ENCODE measurements at regions not wholly inside any gene's neighbourhood (a gene's known extent, or its start where the extent isn't known, plus 50 kb on each side); places are given as distances from the start of the nearest gene placed in this dataset.

GRCh38 chrX:38991656-38992440 is 190.6 kb downstream of the MID1IP1 start:
- TF ChIP-seq EP300 (IDR thresholded peaks at IDR 0.05; ENCODE audit: low read depth) (no peak), POLR2A (IDR thresholded peaks at IDR 0.05) (no peak), CTCF (IDR thresholded peaks at IDR 0.05) (no peak), POLR2AphosphoS5 (IDR thresholded peaks at IDR 0.05) (no peak)

Measured in transverse colon (tissue), 4 donors.